NOMO-1 (cell line): ENCODE measurements at regions not wholly inside any gene's neighbourhood (a gene's known extent, or its start where the extent isn't known, plus 50 kb on each side); places are given as distances from the start of the nearest gene placed in this dataset.
"Not testable (repeated sequence)": the region's sequence is repeated elsewhere in the genome, so short reads cannot be mapped to it uniquely, and the experiment has no call there.

Experiments used
- DNase-seq, 2 experiments: peaks; one replicate each; lab custom pipeline; 2025; ENCODE audit not compliant: unreplicated experiment in 2 of 2; lab: John Stamatoyannopoulos, UW

DNA sequence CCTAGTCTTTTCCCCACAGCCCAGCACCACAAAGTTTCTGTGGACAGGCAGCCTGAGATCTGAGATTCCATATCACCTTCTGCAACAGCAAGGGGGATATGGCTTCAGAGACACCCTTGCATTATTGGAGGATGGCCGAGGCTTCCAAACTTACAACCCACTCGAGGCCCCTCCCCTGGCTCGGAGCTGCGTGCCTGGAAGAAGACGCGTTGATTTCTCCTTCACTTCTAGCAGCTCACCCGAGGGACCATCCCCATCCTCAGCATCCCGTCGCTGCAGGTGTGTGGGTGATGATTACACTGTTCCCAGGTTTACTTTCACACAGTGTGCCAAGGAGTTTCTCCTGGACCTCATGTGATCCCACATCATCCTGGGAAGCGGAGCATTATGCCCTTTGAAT lies 277.9 kb downstream of the MATN1 start:
- no peak for DNase-seq

DNA sequence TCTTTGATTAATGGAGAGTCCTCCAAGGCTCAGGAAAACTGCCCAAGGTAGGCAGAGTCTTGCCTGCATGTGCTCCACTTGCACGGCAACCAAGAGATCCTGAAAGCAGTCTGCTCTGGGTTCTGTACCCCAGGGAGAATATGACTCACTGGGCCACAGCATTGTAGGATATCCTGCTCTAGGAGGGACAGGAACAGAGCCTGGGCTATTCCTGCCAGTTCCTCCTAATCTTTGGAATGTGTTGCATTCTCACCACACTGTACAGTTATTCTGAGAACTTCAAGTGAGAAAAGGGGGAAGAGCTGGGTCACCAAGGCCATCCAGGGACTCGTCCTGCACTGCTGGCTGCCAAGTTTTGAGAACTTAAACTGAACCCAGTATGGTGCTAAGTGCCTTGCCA lies 278.5 kb downstream of the MATN1 start:
- no peak for DNase-seq

GRCh38 chr1:30444401-30444800 lies 279.0 kb downstream of the MATN1 start:
- DNase-seq, result no peak

DNA sequence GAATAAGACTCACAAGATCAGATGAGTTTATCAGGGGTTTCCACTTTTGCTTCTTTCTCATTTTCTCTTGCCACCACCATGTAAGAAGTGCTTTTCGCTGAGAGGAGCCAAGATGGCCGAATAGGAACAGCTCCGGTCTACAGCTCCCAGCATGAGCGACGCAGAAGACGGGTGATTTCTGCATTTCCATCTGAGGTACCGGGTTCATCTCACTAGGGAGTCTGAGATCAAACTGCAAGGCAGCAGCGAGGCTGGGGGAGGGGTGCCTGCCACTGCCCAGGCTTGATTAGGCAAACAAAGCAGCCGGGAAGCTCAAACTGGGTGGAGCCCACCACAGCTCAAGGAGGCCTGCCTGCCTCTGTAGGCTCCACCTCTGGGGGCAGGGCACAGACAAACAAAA lies 285.1 kb downstream of the MATN1 start:
- not testable (repeated sequence) for DNase-seq

- DNase-seq, result no peak
Observed at GRCh38 chr1:30437059-30437576, 286.3 kb downstream of the MATN1 start.

GRCh38 chr1:30427545-30427944 lies 295.8 kb downstream of the MATN1 start:
- DNase-seq, result no peak

DNA sequence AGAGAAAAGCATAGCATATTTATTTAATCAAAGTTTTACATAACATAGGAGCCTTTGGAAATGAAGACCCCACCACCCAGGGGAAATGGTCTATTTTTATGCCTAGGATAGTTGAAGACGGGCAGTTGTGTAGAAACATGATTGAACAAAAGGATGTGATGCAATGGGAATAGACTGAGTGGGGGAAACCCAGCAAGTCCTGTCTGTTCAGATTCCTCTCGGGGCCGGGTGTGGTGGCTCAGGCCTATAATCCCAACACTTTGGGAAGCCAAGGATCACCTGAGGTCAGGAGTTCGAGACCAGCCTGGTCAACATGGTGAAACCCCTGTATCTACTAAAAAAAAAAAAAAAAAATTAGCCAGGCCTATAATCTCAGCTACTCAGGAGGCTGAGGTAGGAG lies 298.3 kb downstream of the MATN1 start:
- no peak for DNase-seq

DNA sequence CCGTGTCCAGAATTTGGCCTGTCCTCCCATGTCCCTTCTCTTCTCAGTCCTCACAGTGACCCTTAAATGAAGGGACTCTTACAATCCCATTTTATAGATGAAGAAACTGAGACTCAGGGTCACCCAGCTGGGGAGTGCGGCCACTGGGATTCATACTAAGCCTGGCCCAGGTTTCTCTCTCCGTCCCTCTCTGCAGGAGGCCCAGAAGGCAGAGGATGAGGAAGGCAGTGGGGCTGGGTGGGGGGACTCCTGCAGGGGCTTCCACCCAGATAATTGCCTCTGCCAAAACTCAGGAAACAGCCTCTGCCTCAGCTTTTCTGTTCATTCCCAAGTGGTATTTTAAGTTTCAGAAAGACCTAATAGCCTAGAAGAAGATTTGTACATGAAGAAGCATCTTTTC lies 299.8 kb downstream of the MATN1 start:
- DNase-seq, result no peak

DNA sequence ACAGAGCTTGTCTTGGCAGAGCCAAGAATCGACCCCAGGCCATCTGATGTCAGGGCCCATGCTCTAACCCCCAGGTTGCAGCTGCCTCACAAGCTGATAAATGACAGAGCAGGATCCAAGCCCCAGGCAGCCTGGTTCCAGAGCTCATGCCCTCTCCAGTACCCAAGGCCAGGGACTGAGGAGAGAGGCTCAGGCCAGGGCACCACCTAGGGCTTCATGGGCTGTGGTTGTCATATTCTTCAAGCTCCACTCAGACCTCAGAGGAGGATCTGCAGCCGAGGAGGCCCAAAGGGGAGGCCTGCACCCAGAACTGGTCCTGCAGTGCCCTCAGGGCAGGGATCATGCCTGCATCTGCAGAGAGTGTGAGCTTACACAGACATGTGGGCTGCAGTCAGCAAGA lies 301.1 kb downstream of the MATN1 start:
- DNase-seq, result no peak

DNA sequence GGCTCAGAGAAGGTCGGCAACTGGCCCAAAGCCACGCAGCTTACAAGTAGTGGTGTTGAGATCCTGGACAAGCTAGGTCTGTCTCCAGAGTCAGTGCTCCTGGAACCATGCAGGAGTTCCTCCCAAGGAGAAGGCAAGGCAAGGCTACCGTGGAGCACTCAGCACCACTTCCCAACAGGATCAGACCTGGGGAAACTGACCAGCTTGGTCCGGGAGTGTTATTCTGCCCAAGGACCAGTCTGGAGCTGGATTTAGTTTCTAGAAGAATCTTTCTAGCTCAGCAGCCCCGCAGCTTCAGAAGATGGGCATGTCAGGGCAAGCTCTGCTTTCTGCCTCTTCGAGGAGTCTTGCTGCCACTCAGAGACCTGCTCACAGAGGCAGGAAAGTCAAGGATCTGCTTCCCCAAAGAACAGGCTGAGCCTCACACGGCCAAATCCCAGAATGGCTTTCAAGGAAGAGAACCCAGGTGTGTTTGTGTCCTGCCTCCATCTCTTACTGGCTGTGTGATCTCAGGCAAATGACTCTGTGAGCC lies 302.8 kb downstream of the MATN1 start:
- DNase-seq, result no peak

DNA sequence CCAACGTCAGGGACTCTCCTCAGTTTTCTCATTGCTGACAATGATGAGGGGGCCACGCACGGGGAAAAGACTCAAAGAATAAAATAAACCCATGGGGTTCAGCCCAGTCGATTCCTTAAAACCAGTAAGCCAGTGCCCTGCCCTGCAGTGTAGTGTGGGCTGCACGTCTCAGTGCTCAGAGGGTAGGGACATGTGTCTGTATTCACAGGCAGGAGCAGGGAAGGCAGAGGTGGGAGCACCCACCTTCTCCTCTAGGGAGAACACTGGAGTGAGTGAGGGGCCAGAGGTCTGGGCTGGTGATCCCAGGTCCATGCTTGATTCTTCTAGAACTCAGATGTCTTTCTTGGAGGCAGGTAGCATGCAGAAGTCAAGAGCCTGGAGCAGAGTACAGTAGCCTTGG lies 303.6 kb downstream of the MATN1 start:
- no peak for DNase-seq

DNA sequence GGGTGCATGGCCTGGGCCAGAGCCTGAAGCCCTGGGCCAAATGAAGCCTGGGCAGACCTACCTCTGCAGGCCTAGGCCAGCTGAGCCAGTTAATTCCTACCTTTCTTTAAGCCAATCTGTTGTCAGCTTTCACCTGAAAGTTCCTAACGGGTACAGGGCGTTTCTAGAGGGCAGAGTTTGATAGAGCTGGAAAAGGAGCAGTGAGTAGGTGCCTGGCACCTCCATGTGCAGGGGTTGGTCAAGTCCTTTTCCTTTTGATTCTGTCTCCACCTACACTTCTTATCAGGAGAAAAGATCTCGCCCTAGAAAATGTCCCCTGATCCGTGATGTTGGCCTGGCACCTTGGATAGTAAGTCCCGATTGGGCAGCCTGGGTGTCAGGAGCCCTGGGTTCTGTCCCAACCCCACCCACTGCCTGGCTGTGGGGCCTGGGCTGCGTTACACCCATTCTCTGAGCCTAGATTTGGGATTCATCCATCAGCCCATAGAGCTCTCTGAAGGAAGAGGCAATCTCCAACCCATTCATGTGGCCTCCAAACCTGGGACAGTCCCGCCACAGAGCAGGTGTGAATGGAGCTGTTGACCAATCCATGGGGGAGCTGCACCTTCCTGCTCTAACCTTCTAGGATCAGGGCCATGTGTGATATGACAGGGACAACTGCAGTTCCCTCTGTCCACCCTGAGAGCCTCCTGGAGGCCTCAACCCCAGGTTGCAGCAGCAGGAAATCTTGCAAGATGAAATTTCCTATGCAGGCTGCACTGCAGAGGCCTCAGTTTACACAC lies 304.3 kb downstream of the MATN1 start:
- DNase-seq, result no peak

DNA sequence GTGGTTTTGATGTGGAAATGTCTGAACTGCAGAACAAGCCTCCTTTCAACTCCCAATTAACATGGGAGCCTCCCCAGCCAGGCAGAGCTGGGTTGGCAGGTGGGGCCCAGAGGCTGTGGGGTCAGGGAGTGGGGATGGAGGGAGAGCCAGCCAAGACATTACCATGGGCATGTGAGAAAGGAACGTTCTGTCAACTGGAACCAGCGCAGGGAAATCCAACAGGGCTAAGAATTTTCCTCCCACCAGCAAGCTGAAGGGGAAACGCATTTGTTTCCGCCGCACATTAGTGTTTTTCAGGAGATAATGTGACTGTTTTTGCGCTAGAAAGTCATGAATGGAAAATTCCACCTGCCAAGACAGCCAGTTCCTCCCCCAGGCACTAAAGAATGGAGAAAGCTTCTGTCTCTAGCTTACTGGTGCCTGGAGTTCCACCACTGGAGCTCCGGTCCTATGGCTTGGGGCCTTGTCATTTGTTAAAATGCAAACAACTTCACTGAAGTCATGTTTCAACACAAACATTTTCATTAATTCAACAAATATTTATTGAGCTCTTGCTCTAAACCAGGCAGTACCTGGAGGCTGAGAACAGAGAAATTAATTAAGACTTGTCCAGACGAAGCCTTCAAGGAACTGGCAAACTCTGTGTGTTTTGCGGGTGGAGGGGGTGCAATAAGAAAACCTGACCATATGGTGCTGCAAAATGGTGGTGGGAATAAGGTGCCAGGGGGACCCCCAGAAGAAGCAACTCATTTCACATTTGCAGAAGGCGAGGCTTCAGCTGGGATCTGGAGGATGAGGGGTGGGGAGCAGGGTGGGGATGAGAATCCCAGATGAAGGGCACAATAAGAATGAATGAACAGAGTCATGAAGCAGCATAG lies 305.1 kb downstream of the MATN1 start:
- no peak for DNase-seq

GRCh38 chr1:30417701-30418046 lies 305.7 kb downstream of the MATN1 start:
- DNase-seq, result no peak

GRCh38 chr1:30417001-30417700 lies 306.2 kb downstream of the MATN1 start:
- no peak for DNase-seq

GRCh38 chr1:30416221-30416820 lies 307.1 kb downstream of the MATN1 start:
- no peak for DNase-seq

- DNase-seq, result no peak
Observed at GRCh38 chr1:30415171-30415940, 308.0 kb downstream of the MATN1 start.

- DNase-seq, result no peak
Observed at GRCh38 chr1:30414851-30415165, 308.6 kb downstream of the MATN1 start.

DNA sequence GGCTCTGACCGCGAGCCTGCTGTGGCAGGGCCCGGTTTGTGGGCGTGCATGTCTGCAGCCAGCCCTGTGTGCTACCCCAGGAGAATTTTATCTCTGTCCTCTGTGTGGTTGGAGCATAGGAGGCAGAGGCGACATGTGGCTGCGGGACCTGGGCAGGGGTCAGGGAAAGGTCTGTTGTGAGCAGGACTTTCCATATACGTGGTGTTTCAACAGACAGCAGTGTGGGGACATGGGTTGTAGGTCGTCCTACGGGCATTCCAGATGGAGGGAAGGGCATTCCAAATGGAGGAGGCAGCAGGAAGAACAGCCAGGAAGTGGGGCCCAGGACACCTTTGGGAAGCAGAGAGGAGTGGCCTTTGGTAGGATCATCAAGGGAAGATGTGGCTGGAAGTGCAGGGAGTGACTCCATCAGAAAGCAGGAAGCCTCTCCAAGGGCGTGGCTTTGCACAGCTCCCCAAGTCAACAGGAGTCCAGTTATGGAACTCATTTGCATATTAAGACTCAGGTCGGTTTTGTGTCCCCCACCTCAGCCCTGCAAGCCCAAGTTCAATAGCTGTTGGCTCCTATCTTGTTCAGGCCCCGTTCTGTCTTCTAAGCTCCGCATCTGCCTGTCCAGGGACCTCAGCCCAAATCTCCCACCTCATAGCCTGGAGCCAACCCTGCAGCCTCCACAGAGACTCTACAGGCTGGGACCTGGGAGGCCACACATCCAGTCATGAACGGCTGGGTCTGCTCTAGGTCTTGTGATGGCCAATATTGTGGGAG lies 309.1 kb downstream of the MATN1 start:
- no peak for DNase-seq
